B cell (primary cell): ENCODE measurements at regions not wholly inside any gene's neighbourhood (a gene's known extent, or its start where the extent isn't known, plus 50 kb on each side); places are given as distances from the start of the nearest gene placed in this dataset.

Experiments used
- ATAC-seq: fragments of 200-7000 bp; cut with Tn5 transposase; one replicate; pipeline ENCODE4 v1.10.0; 2021; ENCODE audit warnings: low read depth, mild to moderate bottlenecking, moderate number of reproducible peaks, moderate library complexity
- CTCF ChIA-PET: fragments of 350-600 bp; sonication (Branson Sonifier 250); formaldehyde crosslinking; loops from one replicate; lab custom pipeline; 2021; ENCODE audit warnings: antibody characterized with exemption, inconsistent platforms; lab: Charles Lee
- POLR2A ChIA-PET: fragments of 350-600 bp; sonication (Branson Sonifier 250); formaldehyde crosslinking; loops from one replicate; lab custom pipeline; 2021; ENCODE audit warnings: antibody characterized with exemption; lab: Charles Lee
- DNase-seq: peaks from one replicate; pipeline ENCODE4 v3.0.0; 2013
- H2AFZ ChIP-seq: 2 replicates; pipeline ENCODE4 v1.6.1; 2012; ENCODE audit warnings: mild to moderate bottlenecking, low read depth, low read length; ENCODE audit not compliant: insufficient read depth, poor library complexity, severe bottlenecking
- H3K27ac ChIP-seq, 2 donors: 1 replicate in 1 of 2; 2 replicates in 1 of 2; pipeline ENCODE4 v1.5.1; 2012 to 2013; ENCODE audit warnings: low read length in 2 of 2, mild to moderate bottlenecking in 2 of 2, moderate library complexity in 1 of 2
- H3K27me3 ChIP-seq, 4 experiments: fragments of 200-600 bp in 1 of 4; sonication (generic) in 1 of 4; replicated peaks in 1 of 4; 1 replicate in 2 of 4; 2 replicates in 2 of 4; pipeline versions ENCODE4 v1.6.1 to v1.7.0; 2013 to 2016; ENCODE audit warnings: low read length in 3 of 4, mild to moderate bottlenecking in 2 of 4, mixed read lengths in 1 of 4, moderate library complexity in 1 of 4; ENCODE audit not compliant: insufficient read depth in 4 of 4, control insufficient read depth in 3 of 4; ENCODE audit errors: control extremely low read depth in 1 of 4
- H3K36me3 ChIP-seq, 2 experiments: replicated peaks in 1 of 2; 1 replicate in 1 of 2; 2 replicates in 1 of 2; pipeline versions ENCODE4 v1.6.1 to v1.7.1; 2013; ENCODE audit warnings: low read length in 1 of 2; ENCODE audit not compliant: insufficient read depth in 2 of 2, control insufficient read depth in 1 of 2; ENCODE audit errors: control extremely low read depth in 1 of 2, extremely low read depth in 1 of 2
- H3K4me1 ChIP-seq, 2 donors: fragments of 200-600 bp in 1 of 2; sonication (generic) in 1 of 2; 1 replicate in 1 of 2; 2 replicates in 1 of 2; pipeline versions ENCODE4 v1.5.1 to v1.6.1; 2013 to 2017; ENCODE audit warnings: low read length in 2 of 2; ENCODE audit not compliant: control insufficient read depth in 2 of 2, insufficient read depth in 2 of 2
- H3K4me2 ChIP-seq: replicated peaks from 2 replicates; pipeline ENCODE3; 2012; ENCODE audit warnings: mild to moderate bottlenecking, low read depth, low read length; ENCODE audit not compliant: poor library complexity, severe bottlenecking
- H3K4me3 ChIP-seq, 5 experiments: fragments of 200-600 bp in 1 of 5; sonication (generic) in 1 of 5; 1 replicate in 3 of 5; 2 replicates in 2 of 5; pipeline versions ENCODE4 v1.5.1 to v1.7.0; 2011 to 2016; ENCODE audit warnings: low read length in 4 of 5, mild to moderate bottlenecking in 4 of 5, low read depth in 2 of 5, control low read depth in 1 of 5, moderate library complexity in 1 of 5; ENCODE audit not compliant: insufficient read depth in 1 of 5; ENCODE audit errors: control extremely low read depth in 1 of 5, extremely low read depth in 1 of 5
- H3K79me2 ChIP-seq: fragments of 200-600 bp; sonication (generic); one replicate; pipeline ENCODE4 v1.6.0; 2016; ENCODE audit warnings: low read length; ENCODE audit not compliant: control insufficient read depth, insufficient read depth
- H3K9ac ChIP-seq: fragments of 200-600 bp; sonication (generic); 2 replicates; pipeline ENCODE4 v1.6.1; 2017; ENCODE audit warnings: mild to moderate bottlenecking, low read length, moderate library complexity
- H3K9me3 ChIP-seq, 3 donors: one replicate each; pipeline versions ENCODE4 v1.6.1 to v1.7.1; 2013; ENCODE audit warnings: low read length in 2 of 3; ENCODE audit not compliant: control insufficient read depth in 2 of 3, insufficient read depth in 1 of 3; ENCODE audit errors: control extremely low read depth in 1 of 3
- H4K20me1 ChIP-seq: 2 replicates; pipeline ENCODE4 v1.6.0; 2012; ENCODE audit warnings: mild to moderate bottlenecking, low read length; ENCODE audit not compliant: insufficient read depth, control insufficient read depth, poor library complexity, severe bottlenecking
- H3K27ac Mint-ChIP-seq: one replicate; pipeline ENCODE4 v1.8.0; 2021; ENCODE audit warnings: mixed read lengths
- H3K27me3 Mint-ChIP-seq: one replicate; pipeline ENCODE4 v1.8.0; 2021; ENCODE audit warnings: mixed read lengths
- H3K4me1 Mint-ChIP-seq: one replicate; pipeline ENCODE4 v1.8.0; 2021; ENCODE audit warnings: mixed read lengths
- H3K4me3 Mint-ChIP-seq: one replicate; pipeline ENCODE4 v1.8.0; 2021; ENCODE audit warnings: mixed read lengths
- H3K9me3 Mint-ChIP-seq: one replicate; pipeline ENCODE4 v1.8.0; 2022; ENCODE audit warnings: mixed read lengths; ENCODE audit not compliant: insufficient read depth
- CTCF ChIP-seq: fragments of 200-600 bp; IDR thresholded peaks from one replicate; pipeline ENCODE4 v1.8.0; 2022; ENCODE audit warnings: antibody characterized with exemption, mild to moderate bottlenecking
- EZH2 ChIP-seq: IDR thresholded peaks from 2 replicates; pipeline ENCODE4 v1.6.1; 2012; ENCODE audit warnings: borderline replicate concordance, low read depth, mild to moderate bottlenecking, moderate library complexity, low read length; ENCODE audit not compliant: insufficient read depth, poor library complexity, severe bottlenecking
- WGBS: methylation state at CpG from one replicate; pipeline ENCODE4 v1.1.5; 2013; ENCODE audit warnings: missing lambda C conversion rate; ENCODE audit not compliant: insufficient coverage; 5-methylcytosine and 5-hydroxymethylcytosine counted together
- intact Hi-C: fragments of 100-400 bp; cut with micrococcal nuclease; formaldehyde crosslinking; loops from one replicate; pipeline ENCODE4 v1.10.0; 2022

- H3K4me2 ChIP-seq = no peak overlapping the region
- no peaks in the 10 kb centered on the region for H3K36me3 ChIP-seq
- ChIA-PET CTCF (no interaction called here), POLR2A (no interaction called here)
- H3K9ac ChIP-seq = no peak overlapping the region
- H3K27ac ChIP-seq = no peak overlapping the region
- ATAC-seq (no peak), DNase-seq (no peak)
- TF ChIP-seq CTCF (no peak), EZH2 (no peak)
- no peaks in the 10 kb centered on the region for H3K4me1 ChIP-seq
- Mint-ChIP-seq H3K27ac (no peak overlapping the region), H3K27me3 (no peaks in the 10 kb centered on the region), H3K9me3 (peaks cover 4% of the 10 kb centered on the region), H3K4me1 (no peaks in the 10 kb centered on the region), H3K4me3 (no peak overlapping the region)
- H3K9me3 ChIP-seq = peaks cover 0 to 5% (median 2%) of the 10 kb centered on the region in 3 donors
- no peaks in the 10 kb centered on the region for H3K79me2 ChIP-seq
- no peak overlapping the region for H2AFZ ChIP-seq
- intact Hi-C loops = no loop called here
- H3K4me3 ChIP-seq = no peak overlapping the region
- H3K27me3 ChIP-seq = no peaks in the 10 kb centered on the region
- no peaks in the 10 kb centered on the region for H4K20me1 ChIP-seq
- 84% methylated on average over 6 of the region's 6 CpGs for WGBS
Measured at GRCh38 chr5:40355181-40355580, 324.5 kb upstream of the PTGER4 start.

- H2AFZ ChIP-seq = no peak overlapping the region
- ChIA-PET POLR2A (no interaction called here), CTCF (no interaction called here)
- ATAC-seq (no peak), DNase-seq (no peak)
- WGBS = 95% methylated on average over 3 of the region's 5 CpGs
- H3K9me3 ChIP-seq = peaks cover 1 to 12% (median 7%) of the 10 kb centered on the region in 3 donors
- no peak overlapping the region for H3K9ac ChIP-seq
- no peak overlapping the region for H3K27ac ChIP-seq
- no peaks in the 10 kb centered on the region for H3K27me3 ChIP-seq
- no peak overlapping the region for H3K4me2 ChIP-seq
- Mint-ChIP-seq H3K9me3 (peaks cover 14% of the 10 kb centered on the region), H3K27ac (no peak overlapping the region), H3K27me3 (no peaks in the 10 kb centered on the region), H3K4me1 (no peaks in the 10 kb centered on the region), H3K4me3 (no peak overlapping the region)
- TF ChIP-seq EZH2 (no peak), CTCF (no peak)
- H3K4me3 ChIP-seq = no peak overlapping the region
- H3K79me2 ChIP-seq = no peaks in the 10 kb centered on the region
- H3K36me3 ChIP-seq = no peaks in the 10 kb centered on the region
- no peaks in the 10 kb centered on the region for H4K20me1 ChIP-seq
- no peaks in the 10 kb centered on the region for H3K4me1 ChIP-seq
- intact Hi-C loops = no loop called here
Measured at GRCh38 chr5:40354171-40354570, 325.5 kb upstream of the PTGER4 start.
